Erythroblast (primary cell): ENCODE measurements at regions not wholly inside any gene's neighbourhood (a gene's known extent, or its start where the extent isn't known, plus 50 kb on each side); places are given as distances from the start of the nearest gene placed in this dataset.

Source experiments
- DNase-seq, 2 experiments: peaks; one replicate each; lab custom pipeline; 2025; lab: John Stamatoyannopoulos, UW
- GATA1 ChIP-seq: IDR thresholded peaks from 2 replicates; pipeline ENCODE4 v1.6.1; 2011; ENCODE audit warnings: low read depth, mild to moderate bottlenecking, control low read depth, low read length, moderate library complexity
- POLR2A ChIP-seq: IDR thresholded peaks from 2 replicates; pipeline ENCODE4 v1.6.1; 2011; ENCODE audit warnings: mild to moderate bottlenecking, low read length

- no peak for DNase-seq
- TF ChIP-seq POLR2A (no peak), GATA1 (no peak)
These were observed 337.6 kb upstream of the ARGLU1 start for GRCh38 chr13:106905380-106906162.

GRCh38 chr13:106899442-106899841, 331.5 kb upstream of the ARGLU1 start:
- no peak for DNase-seq
- TF ChIP-seq POLR2A (no peak), GATA1 (no peak)

GRCh38 chr13:106898231-106898630, 330.3 kb upstream of the ARGLU1 start:
- DNase-seq, result no peak
- no peak for TF ChIP-seq GATA1
- TF ChIP-seq POLR2A, result no peak

- DNase-seq, result no peak
These were observed 320.2 kb upstream of the ARGLU1 start for GRCh38 chr13:106888148-106888547.

GRCh38 chr13:106887686-106888085, 319.7 kb upstream of the ARGLU1 start:
- no peak for DNase-seq
- TF ChIP-seq GATA1 (no peak), POLR2A (no peak)

More at GRCh38 chr13:106888148-106888547, 320.2 kb upstream of the ARGLU1 start:
- TF ChIP-seq POLR2A (no peak), GATA1 (no peak)

- DNase-seq, result no peak
- TF ChIP-seq POLR2A (no peak), GATA1 (no peak)
These were observed 316.0 kb upstream of the ARGLU1 start for GRCh38 chr13:106883976-106884375.

GRCh38 chr13:106882246-106882645, 314.3 kb upstream of the ARGLU1 start:
- TF ChIP-seq GATA1 (no peak), POLR2A (no peak)
- DNase-seq, result no peak

GRCh38 chr13:106879806-106880205, 311.9 kb upstream of the ARGLU1 start:
- TF ChIP-seq POLR2A (no peak), GATA1 (no peak)

GRCh38 chr13:106874323-106874722, 306.4 kb upstream of the ARGLU1 start:
- no peak for DNase-seq
- TF ChIP-seq POLR2A (no peak), GATA1 (no peak)

More at GRCh38 chr13:106879806-106880205, 311.9 kb upstream of the ARGLU1 start:
- DNase-seq, result no peak

GRCh38 chr13:106873810-106874209, 305.9 kb upstream of the ARGLU1 start:
- DNase-seq, result no peak
- no peak for TF ChIP-seq GATA1
- no peak for TF ChIP-seq POLR2A

GRCh38 chr13:106867249-106867648, 299.3 kb upstream of the ARGLU1 start:
- DNase-seq, result peak in 1 of 2 experiments; percentile 9
- TF ChIP-seq GATA1 (no peak), POLR2A (no peak)

GRCh38 chr13:106865716-106866440, 297.9 kb upstream of the ARGLU1 start:
- peak in 1 of 2 experiments; percentile 11 for DNase-seq
- no peak for TF ChIP-seq POLR2A
- no peak for TF ChIP-seq GATA1

GRCh38 chr13:106859533-106859904, 291.6 kb upstream of the ARGLU1 start:
- DNase-seq, result no peak
- TF ChIP-seq GATA1 (no peak), POLR2A (no peak)

GRCh38 chr13:106858903-106859532, 291.1 kb upstream of the ARGLU1 start:
- DNase-seq, result no peak
- TF ChIP-seq POLR2A, result no peak
- no peak for TF ChIP-seq GATA1
